HepG2 (cell line): ENCODE measurements at regions not wholly inside any gene's neighbourhood (a gene's known extent, or its start where the extent isn't known, plus 50 kb on each side); places are given as distances from the start of the nearest gene placed in this dataset.

ENCODE experiments used
- ATAC-seq: fragments of 200-7000 bp; cut with Tn5 transposase; 3 replicates; pipeline ENCODE4 v1.9.1; 2020; ENCODE audit warnings: mild to moderate bottlenecking, moderate library complexity
- BruUV-seq: library from RNA; stranded (reverse); fragments of 400-500 nt; replicated peaks from 2 replicates; lab custom pipeline; 2021; lab: Mats Ljungman, UMichigan
- CTCF ChIA-PET: fragments of 300-600 bp; formaldehyde crosslinking; extraction: SDS; loops from one replicate; lab custom pipeline; 2021; ENCODE audit warnings: low total read pairs, inconsistent platforms, low intra/inter-chr PET ratio; lab: Yijun Ruan, JAX
- POLR2A ChIA-PET: fragments of 350-600 bp; sonication (Branson Sonifier 250); formaldehyde crosslinking; loops from one replicate; lab custom pipeline; 2020; ENCODE audit warnings: antibody characterized with exemption, inconsistent platforms; lab: Yijun Ruan, JAX
- DNase-seq: peaks from one replicate; pipeline ENCODE4 v3.0.0-alpha.2; 2015; ENCODE audit warnings: low spot score
- FAIRE-seq: peaks from 3 replicates; lab custom pipeline; 2011; peaks lifted over from hg19 to GRCh38; lab: Jason Lieb, UNC
- H2AFZ ChIP-seq: one replicate; pipeline ENCODE4 v1.6.1; 2011; ENCODE audit warnings: low read length, inconsistent platforms
- H3K27ac ChIP-seq: fragments of 300-600 bp; 3 replicates; pipeline ENCODE4 v1.8.0; 2011; ENCODE audit warnings: mixed run types, mild to moderate bottlenecking, mixed read lengths, low read length, inconsistent platforms; ENCODE audit not compliant: insufficient read depth; ENCODE audit errors: extremely low read length
- H3K27me3 ChIP-seq, 2 experiments: fragments of 200-600 bp in 1 of 2; 2 replicates in 1 of 2; 3 replicates in 1 of 2; pipeline versions ENCODE4 v1.6.0 to v1.8.0; 2011; ENCODE audit warnings: low read length in 2 of 2, mild to moderate bottlenecking in 2 of 2, moderate library complexity in 2 of 2, inconsistent platforms in 1 of 2; ENCODE audit not compliant: insufficient read depth in 2 of 2, control insufficient read depth in 1 of 2
- H3K36me3 ChIP-seq, 2 experiments: fragments of 200-600 bp in 1 of 2; replicated peaks in 1 of 2; 2 replicates in 1 of 2; 3 replicates in 1 of 2; pipeline versions ENCODE4 v1.5.1 to v1.8.0; 2011; ENCODE audit warnings: low read length in 2 of 2, inconsistent platforms in 1 of 2; ENCODE audit not compliant: insufficient read depth in 2 of 2, control insufficient read depth in 1 of 2
- H3K4me1 ChIP-seq: 2 replicates; pipeline ENCODE4 v1.5.1; 2012; ENCODE audit warnings: low read length, inconsistent platforms; ENCODE audit not compliant: insufficient read depth
- H3K4me2 ChIP-seq: 2 replicates; pipeline ENCODE4 v1.6.0; 2011; ENCODE audit warnings: low read depth, low read length, inconsistent platforms
- H3K4me3 ChIP-seq, 3 experiments: fragments of 200-600 bp in 1 of 3; sonication (generic), shearing (Covaris generic) in 1 of 3; replicated peaks in 1 of 3; 2 replicates each; pipeline ENCODE4 v1.5.1; 2011 to 2016; ENCODE audit warnings: low read length in 3 of 3, inconsistent platforms in 2 of 3, low read depth in 2 of 3, mild to moderate bottlenecking in 2 of 3, control low read depth in 1 of 3, mixed read lengths in 1 of 3; ENCODE audit not compliant: insufficient read depth in 1 of 3
- H3K79me2 ChIP-seq: one replicate; pipeline ENCODE4 v1.6.1; 2011; ENCODE audit warnings: low read length, inconsistent platforms; ENCODE audit not compliant: insufficient read depth
- H3K9ac ChIP-seq: 2 replicates; pipeline ENCODE4 v1.6.0; 2011; ENCODE audit warnings: mild to moderate bottlenecking, low read depth, low read length, inconsistent platforms; ENCODE audit not compliant: insufficient read depth
- H3K9me3 ChIP-seq: 2 replicates; pipeline ENCODE4 v1.5.1; 2012; ENCODE audit warnings: mild to moderate bottlenecking, low read length
- H4K20me1 ChIP-seq: 2 replicates; pipeline ENCODE4 v1.6.0; 2011; ENCODE audit warnings: inconsistent platforms, mild to moderate bottlenecking, low read length, moderate library complexity; ENCODE audit not compliant: insufficient read depth
- AGO1 ChIP-seq: fragments of 200-400 bp; formaldehyde crosslinking; IDR thresholded peaks from 2 replicates; pipeline ENCODE4 v1.6.1; 2017; ENCODE audit warnings: mild to moderate bottlenecking, low read depth, low read length, moderate library complexity; ENCODE audit not compliant: poor library complexity, severe bottlenecking
- E2F2 ChIP-seq: sonication (generic); formaldehyde crosslinking; IDR thresholded peaks from 2 replicates; pipeline ENCODE4 v1.4.0; 2020; ENCODE audit warnings: missing genetic modification reagents, borderline replicate concordance
- EEA1 ChIP-seq: sonication (generic); formaldehyde crosslinking; IDR thresholded peaks from 2 replicates; pipeline ENCODE4 v1.5.1; 2020; ENCODE audit warnings: mild to moderate bottlenecking, missing genetic modification reagents, borderline replicate concordance
- MATR3 ChIP-seq: sonication (generic); formaldehyde crosslinking; IDR thresholded peaks from 2 replicates; pipeline ENCODE4 v1.4.0; 2020; ENCODE audit warnings: missing genetic modification reagents
- NFIB ChIP-seq: sonication (generic); formaldehyde crosslinking; IDR thresholded peaks from 2 replicates; pipeline ENCODE4 v1.9.0; 2021; ENCODE audit warnings: missing genetic modification reagents, mild to moderate bottlenecking, borderline replicate concordance
- NFKB2 ChIP-seq: sonication (generic); formaldehyde crosslinking; IDR thresholded peaks from 2 replicates; pipeline ENCODE4 v1.4.0; 2020; ENCODE audit warnings: missing genetic modification reagents, borderline replicate concordance
- PRDM15 ChIP-seq: sonication (generic); formaldehyde crosslinking; IDR thresholded peaks from 2 replicates; pipeline ENCODE4 v1.4.0; 2020; ENCODE audit warnings: missing genetic modification reagents
- RARG ChIP-seq: sonication (generic); formaldehyde crosslinking; IDR thresholded peaks from 2 replicates; pipeline ENCODE4 v1.4.0; 2020; ENCODE audit warnings: low read depth, mild to moderate bottlenecking, missing genetic modification reagents
- RORA ChIP-seq: sonication (generic); formaldehyde crosslinking; IDR thresholded peaks from 2 replicates; pipeline ENCODE4 v1.5.0; 2020; ENCODE audit warnings: mild to moderate bottlenecking, missing genetic modification reagents, moderate library complexity
- SP5 ChIP-seq: IDR thresholded peaks from 2 replicates; pipeline ENCODE4 v1.6.1; 2016; ENCODE audit warnings: low read depth, borderline replicate concordance
- YY1 ChIP-seq: IDR thresholded peaks from 2 replicates; pipeline ENCODE4 v1.6.1; 2011; ENCODE audit warnings: low read length, low read depth, moderate library complexity, mild to moderate bottlenecking; ENCODE audit not compliant: insufficient read depth, insufficient replicate concordance
- ZBTB7A ChIP-seq: sonication (generic); formaldehyde crosslinking; IDR thresholded peaks from 2 replicates; pipeline ENCODE4 v1.8.0; 2022; ENCODE audit warnings: mild to moderate bottlenecking, missing genetic modification reagents
- ZNF136 ChIP-seq: sonication (generic); formaldehyde crosslinking; IDR thresholded peaks from 2 replicates; pipeline ENCODE4 v1.8.1; 2022; ENCODE audit warnings: low read depth, mild to moderate bottlenecking, moderate library complexity, missing genetic modification reagents
- WGBS: methylation state at CpG from one replicate; pipeline ENCODE4 v1.1.6; 2017; ENCODE audit warnings: low lambda C conversion rate; 5-methylcytosine and 5-hydroxymethylcytosine counted together
- in situ Hi-C: cut with HindIII; loops from 2 replicates; pipeline ENCODE4 v1.10.0; 2017; ENCODE audit warnings: low pct_unique_long_range_greater_than_20kb; ENCODE audit not compliant: extremely low pct_ligation_motif_present
- intact Hi-C: fragments of 100-400 bp; cut with micrococcal nuclease; formaldehyde crosslinking; loops from one replicate; pipeline ENCODE4 v1.10.0; 2022; ENCODE audit not compliant: unreplicated experiment

- TF ChIP-seq E2F2 (CRISPR knock-in tag) (no peak), YY1 (no peak), ZBTB7A (CRISPR knock-in tag) (no peak), SP5 (no peak), PRDM15 (CRISPR knock-in tag) (no peak)
Measured at GRCh38 chr1:65538086-65538485, 117.6 kb downstream of the LEPR start (continued).

GRCh38 chr1:65538664-65539063, 118.2 kb downstream of the LEPR start:
- Histone ChIP-seq H3K4me2 (no peak overlapping the region), H3K9me3 (no peaks in the 10 kb centered on the region), H3K36me3 (no peaks in the 10 kb centered on the region), H4K20me1 (no peaks in the 10 kb centered on the region), H3K79me2 (no peaks in the 10 kb centered on the region), H3K4me1 (peaks cover 8% of the 10 kb centered on the region; the same call in 1 of the 2 replicates), H3K27ac (no peak overlapping the region), H3K4me3 (no peak overlapping the region), H3K27me3 (no peaks in the 10 kb centered on the region), H3K9ac (no peak overlapping the region), H2AFZ (no peak overlapping the region)
- no TSS peak for BruUV-seq
- POLR2A ChIA-PET: no interaction called here
- FAIRE-seq (no peak), ATAC-seq (no peak), DNase-seq (no peak)
- intact Hi-C loops (no loop called here), in situ Hi-C loops (no loop called here)
- CTCF ChIA-PET: no interaction called here
- no peak for TF ChIP-seq RORA (CRISPR knock-in tag)
- no peak for TF ChIP-seq ZNF136 (CRISPR knock-in tag)
- no peak for TF ChIP-seq RARG (CRISPR knock-in tag)
- no peak for TF ChIP-seq MATR3 (CRISPR knock-in tag)
- no peak for TF ChIP-seq NFKB2 (CRISPR knock-in tag)
- TF ChIP-seq EEA1 (CRISPR knock-in tag): no peak
- TF ChIP-seq AGO1: no peak
- TF ChIP-seq NFIB: no peak
- 5% methylated on average over 1 of the region's 1 CpG for WGBS
